K562 (cell line): ENCODE measurements at regions not wholly inside any gene's neighbourhood (a gene's known extent, or its start where the extent isn't known, plus 50 kb on each side); places are given as distances from the start of the nearest gene placed in this dataset.

Experiments used
- NFRKB ChIP-seq: fragments of 450-650 bp; IDR thresholded peaks from 2 replicates; pipeline ENCODE4 v1.6.1; 2016; ENCODE audit warnings: low read depth
- PTTG1 ChIP-seq: fragments of 450-650 bp; IDR thresholded peaks from 2 replicates; pipeline ENCODE4 v1.6.1; 2016; ENCODE audit warnings: low read depth, mild to moderate bottlenecking, missing genetic modification characterization, missing compliant biosample characterization
- STAG1 ChIP-seq: sonication (generic); formaldehyde crosslinking; IDR thresholded peaks from 2 replicates; pipeline ENCODE4 v1.5.0; 2020; ENCODE audit warnings: missing genetic modification reagents, borderline replicate concordance
- ZFP1 ChIP-seq: fragments of 450-650 bp; formaldehyde crosslinking; IDR thresholded peaks from 2 replicates; pipeline ENCODE4 v1.4.0; 2020; ENCODE audit warnings: mild to moderate bottlenecking, mixed read lengths
- ZNF507 ChIP-seq: conservative IDR thresholded peaks from 2 replicates; pipeline ENCODE4 v1.6.1; 2017; ENCODE audit warnings: missing genetic modification characterization, missing compliant biosample characterization
- TF ChIP-seq, protein P1 (sequence below), 2 experiments: fragments of 450-650 bp; formaldehyde crosslinking in 1 of 2; IDR thresholded peaks; 2 replicates each; pipeline versions ENCODE4 v1.4.0 to v1.6.1; 2014 to 2020; ENCODE audit warnings: mild to moderate bottlenecking in 2 of 2, borderline replicate concordance in 1 of 2, low read depth in 1 of 2
- TF ChIP-seq, protein P2 (sequence below): fragments of 450-650 bp; formaldehyde crosslinking; IDR thresholded peaks from 2 replicates; pipeline ENCODE4 v1.4.0; 2020; ENCODE audit warnings: mild to moderate bottlenecking, moderate library complexity

DNA sequence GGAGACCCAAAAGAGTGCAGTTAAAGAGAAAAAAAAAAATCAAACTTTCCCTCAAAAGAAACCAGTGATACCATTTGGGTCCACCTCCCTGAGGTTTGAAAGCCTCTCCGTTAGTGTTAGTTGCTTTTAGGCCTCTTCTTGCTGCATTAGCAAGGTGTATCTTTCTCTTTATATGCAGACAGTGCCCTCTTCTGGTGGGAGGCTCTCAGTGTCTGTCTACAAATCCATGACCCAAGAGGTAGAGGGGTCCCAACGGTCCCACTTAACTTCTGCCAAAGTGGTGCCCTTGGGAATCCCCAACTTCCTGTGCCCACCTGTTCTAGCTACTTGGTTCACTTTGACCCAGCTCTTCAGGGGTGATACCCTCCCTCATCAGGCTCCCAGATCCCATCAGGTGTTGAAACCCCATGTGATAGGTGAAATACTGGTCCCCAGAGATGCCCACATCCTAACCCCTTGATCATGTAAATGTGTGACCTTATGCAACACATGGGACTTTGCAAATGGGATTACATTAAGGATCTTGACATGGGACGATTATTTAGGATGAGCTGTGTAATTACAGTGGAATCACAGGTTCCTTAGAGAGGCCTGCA lies 63.7 kb upstream of the CD99 start (continued):
- TF ChIP-seq, protein P1, sequence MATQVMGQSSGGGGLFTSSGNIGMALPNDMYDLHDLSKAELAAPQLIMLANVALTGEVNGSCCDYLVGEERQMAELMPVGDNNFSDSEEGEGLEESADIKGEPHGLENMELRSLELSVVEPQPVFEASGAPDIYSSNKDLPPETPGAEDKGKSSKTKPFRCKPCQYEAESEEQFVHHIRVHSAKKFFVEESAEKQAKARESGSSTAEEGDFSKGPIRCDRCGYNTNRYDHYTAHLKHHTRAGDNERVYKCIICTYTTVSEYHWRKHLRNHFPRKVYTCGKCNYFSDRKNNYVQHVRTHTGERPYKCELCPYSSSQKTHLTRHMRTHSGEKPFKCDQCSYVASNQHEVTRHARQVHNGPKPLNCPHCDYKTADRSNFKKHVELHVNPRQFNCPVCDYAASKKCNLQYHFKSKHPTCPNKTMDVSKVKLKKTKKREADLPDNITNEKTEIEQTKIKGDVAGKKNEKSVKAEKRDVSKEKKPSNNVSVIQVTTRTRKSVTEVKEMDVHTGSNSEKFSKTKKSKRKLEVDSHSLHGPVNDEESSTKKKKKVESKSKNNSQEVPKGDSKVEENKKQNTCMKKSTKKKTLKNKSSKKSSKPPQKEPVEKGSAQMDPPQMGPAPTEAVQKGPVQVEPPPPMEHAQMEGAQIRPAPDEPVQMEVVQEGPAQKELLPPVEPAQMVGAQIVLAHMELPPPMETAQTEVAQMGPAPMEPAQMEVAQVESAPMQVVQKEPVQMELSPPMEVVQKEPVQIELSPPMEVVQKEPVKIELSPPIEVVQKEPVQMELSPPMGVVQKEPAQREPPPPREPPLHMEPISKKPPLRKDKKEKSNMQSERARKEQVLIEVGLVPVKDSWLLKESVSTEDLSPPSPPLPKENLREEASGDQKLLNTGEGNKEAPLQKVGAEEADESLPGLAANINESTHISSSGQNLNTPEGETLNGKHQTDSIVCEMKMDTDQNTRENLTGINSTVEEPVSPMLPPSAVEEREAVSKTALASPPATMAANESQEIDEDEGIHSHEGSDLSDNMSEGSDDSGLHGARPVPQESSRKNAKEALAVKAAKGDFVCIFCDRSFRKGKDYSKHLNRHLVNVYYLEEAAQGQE (IDR thresholded peaks at IDR 0.05; ENCODE audit: borderline replicate concordance), result peak; percentile 42; the same call in 1 of the 2 replicates
- TF ChIP-seq, protein P1 (CRISPR knock-in tag; IDR thresholded peaks at IDR 0.05; ENCODE audit: low read depth), result no peak
- TF ChIP-seq STAG1 (CRISPR knock-in tag) (peak; percentile 65; the same call in 1 of the 2 replicates), ZNF507 (no peak), ZFP1 (no peak), NFRKB (no peak), PTTG1 (tag) (no peak)
- TF ChIP-seq, protein P2, sequence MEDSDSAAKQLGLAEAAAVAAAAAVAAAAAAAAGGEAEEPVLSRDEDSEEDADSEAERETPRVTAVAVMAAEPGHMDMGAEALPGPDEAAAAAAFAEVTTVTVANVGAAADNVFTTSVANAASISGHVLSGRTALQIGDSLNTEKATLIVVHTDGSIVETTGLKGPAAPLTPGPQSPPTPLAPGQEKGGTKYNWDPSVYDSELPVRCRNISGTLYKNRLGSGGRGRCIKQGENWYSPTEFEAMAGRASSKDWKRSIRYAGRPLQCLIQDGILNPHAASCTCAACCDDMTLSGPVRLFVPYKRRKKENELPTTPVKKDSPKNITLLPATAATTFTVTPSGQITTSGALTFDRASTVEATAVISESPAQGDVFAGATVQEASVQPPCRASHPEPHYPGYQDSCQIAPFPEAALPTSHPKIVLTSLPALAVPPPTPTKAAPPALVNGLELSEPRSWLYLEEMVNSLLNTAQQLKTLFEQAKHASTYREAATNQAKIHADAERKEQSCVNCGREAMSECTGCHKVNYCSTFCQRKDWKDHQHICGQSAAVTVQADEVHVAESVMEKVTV, result peak; percentile 61; the same call in 1 of the 2 replicates
